ENCODE measurements at regions not wholly inside any gene's neighbourhood (a gene's known extent, or its start where the extent isn't known, plus 50 kb on each side); places are given as distances from the start of the nearest gene placed in this dataset.

- Histone ChIP-seq H3F3A (ENCODE audit: insufficient read depth, low read length, poor library complexity, severe bottlenecking) (no peaks in the 10 kb centered on the region), H3K9me3 (ENCODE audit: low read length) (no peaks in the 10 kb centered on the region), H3K36me3 (ENCODE audit: insufficient read depth, low read length) (no peaks in the 10 kb centered on the region), H3K27me3 (ENCODE audit: insufficient read depth, low read depth, low read length) (no peaks in the 10 kb centered on the region), H3K27ac (ENCODE audit: low read length) (no peak overlapping the region), H2AFZ (ENCODE audit: low read depth, low read length) (no peak overlapping the region), H3K9ac (ENCODE audit: low read length) (no peak overlapping the region), H4K20me1 (ENCODE audit: insufficient read depth) (no peaks in the 10 kb centered on the region), H3K4me3 (ENCODE audit: low read length) (no peak overlapping the region), H3K79me2 (replicated peaks; ENCODE audit: insufficient read depth, low read length) (no peaks in the 10 kb centered on the region), H3K9me2 (ENCODE audit: insufficient read depth, low read length) (no peaks in the 10 kb centered on the region), H3K4me2 (ENCODE audit: low read length) (no peak overlapping the region)
- TF ChIP-seq POLR2AphosphoS5 (IDR thresholded peaks at IDR 0.05) (no peak), TAF1 (IDR thresholded peaks at IDR 0.05; ENCODE audit: low read depth) (no peak), MXI1 (conservative IDR thresholded peaks at IDR 0.05; ENCODE audit: poor library complexity, severe bottlenecking) (no peak), REST (IDR thresholded peaks at IDR 0.05; ENCODE audit: borderline replicate concordance) (no peak), EP300 (conservative IDR thresholded peaks at IDR 0.05; ENCODE audit: poor library complexity, severe bottlenecking) (no peak), RAD21 (conservative IDR thresholded peaks at IDR 0.05) (no peak), SMC3 (conservative IDR thresholded peaks at IDR 0.05; ENCODE audit: poor library complexity) (no peak), EZH2 (IDR thresholded peaks at IDR 0.05; ENCODE audit: borderline replicate concordance, insufficient read depth, low read length, poor library complexity, severe bottlenecking) (no peak), CTCF (IDR thresholded peaks at IDR 0.05; ENCODE audit: poor library complexity, severe bottlenecking) (no peak)
Measured at GRCh38 chr1:229108598-229109201, 162.2 kb upstream of the RAB4A start.

DNA sequence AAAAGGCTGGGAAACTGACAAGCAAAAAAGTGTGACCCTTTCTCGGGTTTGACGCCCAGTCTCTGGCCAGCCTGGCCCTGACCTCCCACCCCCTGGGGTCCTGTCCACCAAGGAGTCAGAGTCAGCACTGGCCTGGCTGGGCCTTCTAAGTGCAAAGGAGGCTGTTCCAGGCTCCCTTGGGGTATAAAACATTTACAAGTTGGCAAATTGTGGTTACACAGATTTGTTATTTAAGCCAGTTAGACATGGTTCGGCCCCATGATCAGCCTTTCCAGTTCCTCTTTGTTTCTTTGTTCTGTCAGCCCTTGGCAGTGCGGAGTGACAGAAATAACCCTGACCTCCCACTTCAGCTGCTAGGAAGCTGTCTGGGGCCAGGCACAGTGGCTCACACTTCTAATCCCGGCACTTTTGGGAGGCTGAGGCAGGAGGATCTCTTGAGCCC is 161.6 kb upstream of the RAB4A start:
- Histone ChIP-seq H3K9me2 (ENCODE audit: insufficient read depth, low read length) (no peaks in the 10 kb centered on the region), H3K4me3 (ENCODE audit: low read length) (no peak overlapping the region), H3K9ac (ENCODE audit: low read length) (no peak overlapping the region), H3K9me3 (ENCODE audit: low read length) (no peaks in the 10 kb centered on the region), H3K79me2 (replicated peaks; ENCODE audit: insufficient read depth, low read length) (no peaks in the 10 kb centered on the region), H3K27ac (ENCODE audit: low read length) (no peak overlapping the region), H4K20me1 (ENCODE audit: insufficient read depth) (no peaks in the 10 kb centered on the region), H3K36me3 (ENCODE audit: insufficient read depth, low read length) (no peaks in the 10 kb centered on the region), H2AFZ (ENCODE audit: low read depth, low read length) (no peak overlapping the region), H3F3A (ENCODE audit: insufficient read depth, low read length, poor library complexity, severe bottlenecking) (no peaks in the 10 kb centered on the region), H3K27me3 (ENCODE audit: insufficient read depth, low read depth, low read length) (no peaks in the 10 kb centered on the region), H3K4me2 (ENCODE audit: low read length) (no peak overlapping the region)
- TF ChIP-seq RAD21 (conservative IDR thresholded peaks at IDR 0.05), result no peak
- no peak for TF ChIP-seq POLR2AphosphoS5 (IDR thresholded peaks at IDR 0.05)
- TF ChIP-seq MXI1 (conservative IDR thresholded peaks at IDR 0.05; ENCODE audit: poor library complexity, severe bottlenecking), result no peak
- TF ChIP-seq SMC3 (conservative IDR thresholded peaks at IDR 0.05; ENCODE audit: poor library complexity), result no peak
- no peak for TF ChIP-seq EZH2 (IDR thresholded peaks at IDR 0.05; ENCODE audit: borderline replicate concordance, insufficient read depth, low read length, poor library complexity, severe bottlenecking)
- no peak for TF ChIP-seq TAF1 (IDR thresholded peaks at IDR 0.05; ENCODE audit: low read depth)
- TF ChIP-seq REST (IDR thresholded peaks at IDR 0.05; ENCODE audit: borderline replicate concordance), result no peak
- TF ChIP-seq CTCF (IDR thresholded peaks at IDR 0.05; ENCODE audit: poor library complexity, severe bottlenecking), result no peak
- TF ChIP-seq EP300 (conservative IDR thresholded peaks at IDR 0.05; ENCODE audit: poor library complexity, severe bottlenecking), result no peak
